ENCODE measurements at regions not wholly inside any gene's neighbourhood (a gene's known extent, or its start where the extent isn't known, plus 50 kb on each side); places are given as distances from the start of the nearest gene placed in this dataset.
"Not testable (repeated sequence)": the region's sequence is repeated elsewhere in the genome, so short reads cannot be mapped to it uniquely, and the experiment has no call there.

- not testable (repeated sequence) for DNase-seq
Measured at GRCh38 chr5:85662969-85663707, 954.6 kb upstream of the COX7C start.

GRCh38 chr5:85663708-85664031 lies 954.1 kb upstream of the COX7C start:
- DNase-seq = no peak

GRCh38 chr5:85670417-85670816 lies 947.3 kb upstream of the COX7C start:
- DNase-seq = peak; percentile 18

GRCh38 chr5:85671223-85671970 lies 946.3 kb upstream of the COX7C start:
- peak; percentile 84 for DNase-seq

- no peak for DNase-seq
Measured at GRCh38 chr5:85681871-85682270, 935.9 kb upstream of the COX7C start.

GRCh38 chr5:85684351-85684750 lies 933.4 kb upstream of the COX7C start:
- no peak for DNase-seq

- no peak for DNase-seq
Measured at GRCh38 chr5:85703296-85703695, 914.4 kb upstream of the COX7C start.

GRCh38 chr5:85709728-85710127 lies 908.0 kb upstream of the COX7C start:
- no peak for DNase-seq

- no peak for DNase-seq
Measured at GRCh38 chr5:85716344-85717202, 901.2 kb upstream of the COX7C start.

- DNase-seq = no peak
Measured at GRCh38 chr5:85717203-85717563, 900.6 kb upstream of the COX7C start.

- no peak for DNase-seq
Measured at GRCh38 chr5:85732185-85732584, 885.6 kb upstream of the COX7C start.

- no peak for DNase-seq
Measured at GRCh38 chr5:85741972-85742371, 875.8 kb upstream of the COX7C start.

- DNase-seq = no peak
Measured at GRCh38 chr5:85760519-85760918, 857.2 kb upstream of the COX7C start.

- DNase-seq = no peak
Measured at GRCh38 chr5:85769347-85769746, 848.4 kb upstream of the COX7C start.

- no peak for DNase-seq
Measured at GRCh38 chr5:85784746-85785145, 833.0 kb upstream of the COX7C start.

- DNase-seq = no peak
Measured at GRCh38 chr5:85813146-85813545, 804.6 kb upstream of the COX7C start.

GRCh38 chr5:85814596-85814995 lies 803.1 kb upstream of the COX7C start:
- no peak for DNase-seq

GRCh38 chr5:85823462-85824426 lies 794.0 kb upstream of the COX7C start:
- no peak for DNase-seq

GRCh38 chr5:85838781-85839180 lies 779.0 kb upstream of the COX7C start:
- no peak for DNase-seq

- no peak for DNase-seq
Measured at GRCh38 chr5:85841653-85842052, 776.1 kb upstream of the COX7C start.

- DNase-seq = no peak
Measured at GRCh38 chr5:85843535-85843934, 774.2 kb upstream of the COX7C start.

GRCh38 chr5:85849411-85849810 lies 768.3 kb upstream of the COX7C start:
- DNase-seq = no peak

GRCh38 chr5:85865296-85865695 lies 752.4 kb upstream of the COX7C start:
- DNase-seq = no peak
